HG02852 (cell line): ENCODE measurements at regions not wholly inside any gene's neighbourhood (a gene's known extent, or its start where the extent isn't known, plus 50 kb on each side); places are given as distances from the start of the nearest gene placed in this dataset.

ENCODE experiments used
- ATAC-seq: cut with Tn5 transposase; IDR thresholded peaks from one replicate; pipeline ENCODE4 v1.9.1; 2021; ENCODE audit warnings: mild to moderate bottlenecking, moderate library complexity; ENCODE audit not compliant: unreplicated experiment

DNA sequence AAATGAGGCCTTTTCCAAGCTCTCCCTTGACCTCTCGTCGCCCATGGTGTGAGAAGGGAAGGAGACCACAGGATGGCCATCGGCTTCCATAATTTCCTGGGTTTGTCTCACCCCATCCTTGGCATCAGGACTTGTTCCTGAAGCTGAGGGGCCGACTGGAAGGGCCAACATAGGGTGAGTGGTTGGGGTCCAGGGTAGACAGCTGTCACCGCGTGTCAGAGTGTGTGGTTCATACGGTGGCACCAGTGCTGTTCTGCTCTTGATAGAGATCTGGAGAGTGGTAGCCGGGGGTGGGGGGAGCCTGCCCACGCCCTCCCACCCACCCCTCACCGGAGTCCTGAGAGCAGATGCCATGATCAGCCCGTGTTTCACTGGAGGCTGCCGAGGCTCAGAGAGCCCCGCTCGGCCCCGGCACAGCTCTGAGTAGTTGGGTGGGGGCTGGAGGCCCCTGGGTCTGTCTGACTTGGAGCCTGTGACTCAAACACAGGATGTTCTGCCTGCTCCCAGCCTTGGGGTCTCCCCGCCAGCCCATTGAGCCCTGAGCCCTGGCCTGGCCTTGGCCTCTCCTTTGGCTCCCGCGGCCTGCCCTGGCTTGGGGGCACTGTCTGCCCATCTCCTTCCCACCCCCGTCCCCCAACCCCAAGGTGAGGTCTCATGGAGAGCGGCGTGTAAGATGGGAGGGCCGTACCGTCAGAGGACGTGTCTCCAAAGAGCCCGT lies 53.1 kb upstream of the IER5L start:
- ATAC-seq, result no peak

DNA sequence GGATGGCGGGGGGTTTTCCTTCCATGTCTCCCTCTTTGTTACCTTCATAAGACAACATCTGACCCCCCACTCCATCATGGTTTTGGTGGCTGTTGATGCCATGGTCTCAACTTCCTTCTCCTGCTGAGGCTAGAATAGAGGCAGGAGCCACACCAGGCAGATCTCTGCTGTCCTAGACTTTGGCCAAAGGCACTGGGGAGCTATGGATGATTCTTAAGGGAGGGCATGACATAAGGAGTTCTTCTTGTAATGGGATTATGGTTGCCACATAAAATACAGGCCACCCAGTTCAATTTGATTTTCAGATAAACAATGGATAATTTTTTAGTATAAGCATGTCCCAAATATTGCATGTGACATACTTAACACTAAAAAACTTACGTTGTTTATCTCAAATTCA lies 52.2 kb upstream of the IER5L start:
- ATAC-seq, result no peak
